ENCODE measurements at regions not wholly inside any gene's neighbourhood (a gene's known extent, or its start where the extent isn't known, plus 50 kb on each side); places are given as distances from the start of the nearest gene placed in this dataset.

GRCh38 chr21:23853796-23854379 lies 1753.4 kb downstream of the MRPL39 start:
- Mint-ChIP-seq H3K4me3 (ENCODE audit: low read depth, unreplicated experiment) (no peak overlapping the region), H3K27me3 (ENCODE audit: unreplicated experiment) (no peaks in the 10 kb centered on the region), H3K9me3 (ENCODE audit: low read depth, unreplicated experiment) (peaks cover 3% of the 10 kb centered on the region), H3K36me3 (ENCODE audit: insufficient read depth, unreplicated experiment) (no peaks in the 10 kb centered on the region), H3K4me1 (ENCODE audit: low read depth, unreplicated experiment) (no peaks in the 10 kb centered on the region), H3K27ac (ENCODE audit: unreplicated experiment) (no peak overlapping the region)
- CTCF ChIA-PET, result interaction anchor here (0.9 kb wide), 1 partner anchor 192 kb away, joined by 3 read pairs; no protein-coding TSS in a partner anchor
- no TSS peak for BruUV-seq (replicated peaks)
- peak; percentile 1 for DNase-seq
- TF ChIP-seq, protein P1, sequence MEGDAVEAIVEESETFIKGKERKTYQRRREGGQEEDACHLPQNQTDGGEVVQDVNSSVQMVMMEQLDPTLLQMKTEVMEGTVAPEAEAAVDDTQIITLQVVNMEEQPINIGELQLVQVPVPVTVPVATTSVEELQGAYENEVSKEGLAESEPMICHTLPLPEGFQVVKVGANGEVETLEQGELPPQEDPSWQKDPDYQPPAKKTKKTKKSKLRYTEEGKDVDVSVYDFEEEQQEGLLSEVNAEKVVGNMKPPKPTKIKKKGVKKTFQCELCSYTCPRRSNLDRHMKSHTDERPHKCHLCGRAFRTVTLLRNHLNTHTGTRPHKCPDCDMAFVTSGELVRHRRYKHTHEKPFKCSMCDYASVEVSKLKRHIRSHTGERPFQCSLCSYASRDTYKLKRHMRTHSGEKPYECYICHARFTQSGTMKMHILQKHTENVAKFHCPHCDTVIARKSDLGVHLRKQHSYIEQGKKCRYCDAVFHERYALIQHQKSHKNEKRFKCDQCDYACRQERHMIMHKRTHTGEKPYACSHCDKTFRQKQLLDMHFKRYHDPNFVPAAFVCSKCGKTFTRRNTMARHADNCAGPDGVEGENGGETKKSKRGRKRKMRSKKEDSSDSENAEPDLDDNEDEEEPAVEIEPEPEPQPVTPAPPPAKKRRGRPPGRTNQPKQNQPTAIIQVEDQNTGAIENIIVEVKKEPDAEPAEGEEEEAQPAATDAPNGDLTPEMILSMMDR (IDR thresholded peaks at IDR 0.05; ENCODE audit: unreplicated experiment), result no peak
- intact Hi-C loops (cut with micrococcal nuclease; ENCODE audit: unreplicated experiment), result loop anchor here (5.0 kb wide), 1 partner anchor 113 kb away; no protein-coding TSS in a partner anchor

GRCh38 chr21:23837564-23837963 lies 1769.7 kb downstream of the MRPL39 start:
- CTCF ChIA-PET, result no interaction called here
- intact Hi-C loops (cut with micrococcal nuclease; ENCODE audit: unreplicated experiment), result no loop called here
- no TSS peak for BruUV-seq (replicated peaks)
- H3K36me3 Mint-ChIP-seq (ENCODE audit: insufficient read depth, unreplicated experiment), result no peaks in the 10 kb centered on the region
- H3K4me1 Mint-ChIP-seq (ENCODE audit: low read depth, unreplicated experiment), result no peaks in the 10 kb centered on the region
- no peaks in the 10 kb centered on the region for H3K27me3 Mint-ChIP-seq (ENCODE audit: unreplicated experiment)
- no peak overlapping the region for H3K27ac Mint-ChIP-seq (ENCODE audit: unreplicated experiment)
- TF ChIP-seq, protein P1 (IDR thresholded peaks at IDR 0.05; ENCODE audit: unreplicated experiment), result no peak
- no peak overlapping the region for H3K4me3 Mint-ChIP-seq (ENCODE audit: low read depth, unreplicated experiment)
- no peak for DNase-seq
- peaks cover 5% of the 10 kb centered on the region for H3K9me3 Mint-ChIP-seq (ENCODE audit: low read depth, unreplicated experiment)

DNA sequence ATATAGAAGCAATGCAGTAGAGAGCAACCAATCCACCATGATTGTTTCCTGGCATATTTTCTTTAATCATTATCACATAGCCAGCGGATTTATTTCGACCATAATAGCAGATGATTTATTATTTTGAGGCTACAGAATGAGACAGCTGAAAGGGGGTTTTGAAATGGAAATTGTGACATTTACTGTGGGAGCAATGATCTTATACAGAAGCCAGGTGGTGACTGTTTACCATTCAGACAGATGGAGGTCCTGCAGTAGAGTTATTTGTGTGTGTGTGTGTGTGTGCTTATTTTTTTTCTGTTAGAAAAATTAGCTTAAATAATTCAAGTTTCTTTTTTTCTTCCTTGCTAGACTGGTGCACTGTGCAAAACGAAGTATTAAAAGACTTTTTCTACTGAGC lies 1784.5 kb downstream of the MRPL39 start:
- Mint-ChIP-seq H3K27me3 (ENCODE audit: unreplicated experiment) (no peaks in the 10 kb centered on the region), H3K9me3 (ENCODE audit: low read depth, unreplicated experiment) (peaks cover 13% of the 10 kb centered on the region), H3K4me1 (ENCODE audit: low read depth, unreplicated experiment) (no peaks in the 10 kb centered on the region), H3K36me3 (ENCODE audit: insufficient read depth, unreplicated experiment) (no peaks in the 10 kb centered on the region), H3K27ac (ENCODE audit: unreplicated experiment) (no peak overlapping the region), H3K4me3 (ENCODE audit: low read depth, unreplicated experiment) (no peak overlapping the region)
- TF ChIP-seq, protein P1 (IDR thresholded peaks at IDR 0.05; ENCODE audit: unreplicated experiment), result no peak
- intact Hi-C loops (cut with micrococcal nuclease; ENCODE audit: unreplicated experiment), result no loop called here
- CTCF ChIA-PET, result no interaction called here
- BruUV-seq (replicated peaks), result no TSS peak
- no peak for DNase-seq

DNA sequence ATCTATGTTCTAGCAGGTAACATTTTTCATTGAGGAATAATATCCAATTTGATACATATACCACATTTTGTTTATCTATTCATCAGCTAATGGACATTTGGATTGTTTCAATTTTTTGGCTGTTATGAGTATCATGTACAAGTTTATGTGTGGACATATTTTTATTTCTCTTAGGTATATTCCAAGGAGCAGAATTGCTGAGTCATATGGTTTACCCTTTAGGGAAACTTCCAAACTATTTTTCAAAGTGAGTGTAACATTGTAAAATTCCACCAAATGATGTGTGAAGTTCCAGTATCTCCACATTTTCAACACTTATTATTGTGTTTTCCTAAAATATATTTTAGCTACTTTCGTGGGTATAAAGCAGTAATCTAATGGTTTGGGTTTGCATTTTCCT lies 1789.9 kb downstream of the MRPL39 start:
- CTCF ChIA-PET, result no interaction called here
- Mint-ChIP-seq H3K27me3 (ENCODE audit: unreplicated experiment) (no peaks in the 10 kb centered on the region), H3K36me3 (ENCODE audit: insufficient read depth, unreplicated experiment) (no peaks in the 10 kb centered on the region), H3K4me3 (ENCODE audit: low read depth, unreplicated experiment) (no peak overlapping the region), H3K27ac (ENCODE audit: unreplicated experiment) (no peak overlapping the region), H3K4me1 (ENCODE audit: low read depth, unreplicated experiment) (no peaks in the 10 kb centered on the region), H3K9me3 (ENCODE audit: low read depth, unreplicated experiment) (peaks cover 18% of the 10 kb centered on the region)
- intact Hi-C loops (cut with micrococcal nuclease; ENCODE audit: unreplicated experiment), result no loop called here
- TF ChIP-seq, protein P1 (IDR thresholded peaks at IDR 0.05; ENCODE audit: unreplicated experiment), result no peak
- BruUV-seq (replicated peaks), result no TSS peak
- DNase-seq, result no peak

Data from Calu3 (cell line).